ENCODE measurements at regions not wholly inside any gene's neighbourhood (a gene's known extent, or its start where the extent isn't known, plus 50 kb on each side); places are given as distances from the start of the nearest gene placed in this dataset.

- no peak for TF ChIP-seq EZH2phosphoT487 (IDR thresholded peaks at IDR 0.05; ENCODE audit: borderline replicate concordance, low read depth, low read length)
- TF ChIP-seq CTCF (conservative IDR thresholded peaks at IDR 0.05; ENCODE audit: low read length) = no peak
These were observed 414.8 kb upstream of the CDH4 start for GRCh38 chr20:60837173-60837770.

All from OCI-LY7 (cell line).